ENCODE measurements at regions not wholly inside any gene's neighbourhood (a gene's known extent, or its start where the extent isn't known, plus 50 kb on each side); places are given as distances from the start of the nearest gene placed in this dataset.

DNA sequence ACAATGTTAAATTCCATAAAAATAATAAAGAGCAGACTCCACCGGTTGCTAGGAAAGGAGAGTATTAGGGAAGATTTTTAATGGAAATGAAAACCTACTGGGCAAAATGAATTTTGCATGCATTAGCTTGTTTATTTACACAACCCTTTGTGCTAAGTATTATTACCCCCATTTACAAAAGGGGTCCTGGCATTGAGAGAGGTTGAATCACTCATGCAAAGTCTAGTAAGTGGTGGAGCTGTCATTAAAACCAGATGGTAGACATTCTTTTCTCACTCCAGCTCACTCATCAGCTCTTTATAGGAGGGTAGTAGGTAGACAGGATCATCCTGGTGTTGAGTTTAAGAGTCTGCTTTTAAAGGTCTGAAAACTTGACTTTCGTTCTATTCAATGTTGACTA is 395.1 kb downstream of the PLK2 start:
- no peak overlapping the region for H3K27ac ChIP-seq (ENCODE audit: low read length)
- H3K9me3 ChIP-seq (ENCODE audit: control insufficient read depth in 1 of 2, low read length in 2 of 2), result no peaks in the 10 kb centered on the region
- H3K4me1 ChIP-seq (ENCODE audit: control insufficient read depth in 1 of 2, insufficient read depth in 2 of 2, low read length in 2 of 2), result no peaks in the 10 kb centered on the region
- H3K4me3 ChIP-seq (ENCODE audit: low read depth in 1 of 2, low read length in 2 of 2), result no peak overlapping the region
- no peaks in the 10 kb centered on the region for H3K36me3 ChIP-seq (ENCODE audit: control insufficient read depth in 1 of 2, insufficient read depth in 2 of 2, low read length in 2 of 2)
- no peaks in the 10 kb centered on the region for H3K27me3 ChIP-seq (ENCODE audit: low read depth, low read length)

DNA sequence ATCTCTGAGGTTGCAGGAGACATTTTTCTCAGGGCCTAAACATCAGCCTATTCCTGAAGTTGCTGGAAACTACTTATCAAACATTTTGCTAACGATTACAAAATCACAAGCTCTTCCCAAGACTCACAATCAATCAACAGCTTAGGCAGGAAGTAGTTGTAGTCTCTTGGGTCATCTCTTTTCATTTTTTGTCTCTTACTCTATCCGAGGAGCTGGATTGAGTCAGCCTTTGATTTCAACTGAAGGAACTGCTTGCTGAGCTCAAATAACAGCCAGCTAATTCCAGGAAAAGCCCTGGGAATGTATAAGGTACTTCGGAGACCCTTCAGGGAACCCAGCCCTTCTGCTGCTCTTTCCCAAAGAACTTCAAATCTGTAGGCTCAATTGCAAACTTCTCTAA is 398.9 kb downstream of the PLK2 start:
- H3K27me3 ChIP-seq (ENCODE audit: low read depth, low read length), result no peaks in the 10 kb centered on the region
- H3K4me1 ChIP-seq (ENCODE audit: control insufficient read depth in 1 of 2, insufficient read depth in 2 of 2, low read length in 2 of 2), result no peaks in the 10 kb centered on the region
- H3K4me3 ChIP-seq (ENCODE audit: low read depth in 1 of 2, low read length in 2 of 2), result no peak overlapping the region
- no peaks in the 10 kb centered on the region for H3K9me3 ChIP-seq (ENCODE audit: control insufficient read depth in 1 of 2, low read length in 2 of 2)
- H3K27ac ChIP-seq (ENCODE audit: low read length), result no peak overlapping the region
- no peaks in the 10 kb centered on the region for H3K36me3 ChIP-seq (ENCODE audit: control insufficient read depth in 1 of 2, insufficient read depth in 2 of 2, low read length in 2 of 2)

DNA sequence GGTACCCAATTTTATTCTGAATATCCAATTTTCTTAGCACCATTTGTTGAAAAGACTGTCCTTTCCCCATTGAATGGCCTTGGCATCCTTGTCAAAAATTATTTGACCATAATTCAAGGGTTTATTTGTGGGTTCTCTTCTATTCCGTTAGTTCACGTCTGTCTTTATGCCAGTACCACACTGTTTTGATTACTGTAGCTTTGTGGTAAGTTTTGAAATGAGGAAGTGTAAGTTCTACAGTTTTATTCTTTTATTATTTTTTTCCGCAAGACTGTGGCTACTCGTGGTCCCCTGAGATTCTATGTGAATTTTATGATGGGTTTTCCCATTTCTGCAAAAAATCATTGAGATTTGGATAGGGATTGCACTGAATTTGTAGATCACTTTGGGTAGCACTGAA is 402.6 kb downstream of the PLK2 start:
- Histone ChIP-seq H3K4me3 (ENCODE audit: low read depth in 1 of 2, low read length in 2 of 2) (no peak overlapping the region), H3K27ac (ENCODE audit: low read length) (no peak overlapping the region), H3K36me3 (ENCODE audit: control insufficient read depth in 1 of 2, insufficient read depth in 2 of 2, low read length in 2 of 2) (no peaks in the 10 kb centered on the region), H3K4me1 (ENCODE audit: control insufficient read depth in 1 of 2, insufficient read depth in 2 of 2, low read length in 2 of 2) (no peaks in the 10 kb centered on the region), H3K27me3 (ENCODE audit: low read depth, low read length) (no peaks in the 10 kb centered on the region), H3K9me3 (ENCODE audit: control insufficient read depth in 1 of 2, low read length in 2 of 2) (no peaks in the 10 kb centered on the region)

DNA sequence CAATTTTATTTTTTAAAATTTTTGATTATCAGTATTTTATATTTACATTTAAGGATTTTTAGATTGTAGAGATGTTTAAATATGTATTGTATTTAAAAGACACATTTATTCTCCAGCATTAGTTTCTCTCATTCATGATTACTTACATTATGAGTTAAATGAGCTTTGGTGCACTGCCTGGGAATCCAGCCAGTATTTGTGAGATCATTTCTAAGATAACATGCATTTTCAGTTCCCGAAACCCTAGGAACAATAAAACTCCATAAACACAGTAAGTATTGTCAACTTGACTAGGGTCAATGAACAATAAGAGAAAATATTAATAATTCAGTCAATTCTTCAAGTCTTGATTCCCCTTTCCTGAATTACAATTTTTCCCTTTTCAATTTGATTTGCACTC is 403.3 kb downstream of the PLK2 start:
- no peak overlapping the region for H3K27ac ChIP-seq (ENCODE audit: low read length)

DNA sequence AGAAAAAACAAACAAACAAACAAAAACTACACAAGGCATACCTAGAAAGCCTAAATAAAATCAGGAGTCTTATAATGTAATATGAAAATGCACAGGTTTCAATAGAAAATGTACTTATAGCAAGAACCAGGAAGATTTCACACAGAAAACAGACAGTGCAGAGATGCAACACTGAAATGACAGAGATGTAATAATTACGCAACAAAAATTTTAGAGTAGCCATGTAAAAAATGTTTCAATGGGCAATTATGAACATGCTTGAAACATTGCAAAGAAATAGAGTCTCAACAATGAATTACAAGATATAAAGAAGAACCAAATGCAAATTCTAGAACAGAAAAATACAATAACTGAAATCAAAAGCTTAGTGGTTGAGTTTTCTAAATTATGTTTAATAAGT is 405.9 kb downstream of the PLK2 start:
- no peaks in the 10 kb centered on the region for H3K4me1 ChIP-seq (ENCODE audit: control insufficient read depth in 1 of 2, insufficient read depth in 2 of 2, low read length in 2 of 2)
- H3K4me3 ChIP-seq (ENCODE audit: low read depth in 1 of 2, low read length in 2 of 2), result no peak overlapping the region
- H3K27ac ChIP-seq (ENCODE audit: low read length), result no peak overlapping the region
- H3K36me3 ChIP-seq (ENCODE audit: control insufficient read depth in 1 of 2, insufficient read depth in 2 of 2, low read length in 2 of 2), result no peaks in the 10 kb centered on the region
- no peaks in the 10 kb centered on the region for H3K27me3 ChIP-seq (ENCODE audit: low read depth, low read length)
- no peaks in the 10 kb centered on the region for H3K9me3 ChIP-seq (ENCODE audit: control insufficient read depth in 1 of 2, low read length in 2 of 2)

More for the DNA sequence above, 403.3 kb downstream of the PLK2 start:
- Histone ChIP-seq H3K36me3 (ENCODE audit: control insufficient read depth in 1 of 2, insufficient read depth in 2 of 2, low read length in 2 of 2) (no peaks in the 10 kb centered on the region), H3K9me3 (ENCODE audit: control insufficient read depth in 1 of 2, low read length in 2 of 2) (no peaks in the 10 kb centered on the region), H3K27me3 (ENCODE audit: low read depth, low read length) (no peaks in the 10 kb centered on the region), H3K4me3 (ENCODE audit: low read depth in 1 of 2, low read length in 2 of 2) (no peak overlapping the region), H3K4me1 (ENCODE audit: control insufficient read depth in 1 of 2, insufficient read depth in 2 of 2, low read length in 2 of 2) (no peaks in the 10 kb centered on the region)

DNA sequence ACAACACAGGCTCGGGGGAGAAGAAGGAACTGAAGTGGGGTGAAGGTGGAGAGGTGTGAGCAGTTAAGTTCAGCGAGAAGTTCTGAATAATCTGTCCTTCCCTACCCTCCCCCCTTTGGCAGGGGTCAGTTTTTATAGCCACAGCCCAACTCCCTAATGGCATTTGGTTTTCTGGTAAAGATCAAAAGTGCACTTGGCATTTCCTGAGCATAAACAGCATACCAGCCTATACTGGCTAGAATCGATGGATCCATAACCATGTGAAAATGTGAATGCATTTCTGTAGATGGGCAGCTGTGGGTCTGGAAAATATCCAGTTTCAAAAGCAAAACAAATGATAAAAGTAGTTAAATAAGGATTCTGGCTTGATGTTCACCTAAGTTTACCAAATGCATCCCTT is 410.9 kb downstream of the PLK2 start:
- no peaks in the 10 kb centered on the region for H3K9me3 ChIP-seq (ENCODE audit: control insufficient read depth in 1 of 2, low read length in 2 of 2)
- no peak overlapping the region for H3K27ac ChIP-seq (ENCODE audit: low read length)
- H3K36me3 ChIP-seq (ENCODE audit: control insufficient read depth in 1 of 2, insufficient read depth in 2 of 2, low read length in 2 of 2), result no peaks in the 10 kb centered on the region
- H3K4me1 ChIP-seq (ENCODE audit: control insufficient read depth in 1 of 2, insufficient read depth in 2 of 2, low read length in 2 of 2), result no peaks in the 10 kb centered on the region
- H3K27me3 ChIP-seq (ENCODE audit: low read depth, low read length), result no peaks in the 10 kb centered on the region
- H3K4me3 ChIP-seq (ENCODE audit: low read depth in 1 of 2, low read length in 2 of 2), result no peak overlapping the region

DNA sequence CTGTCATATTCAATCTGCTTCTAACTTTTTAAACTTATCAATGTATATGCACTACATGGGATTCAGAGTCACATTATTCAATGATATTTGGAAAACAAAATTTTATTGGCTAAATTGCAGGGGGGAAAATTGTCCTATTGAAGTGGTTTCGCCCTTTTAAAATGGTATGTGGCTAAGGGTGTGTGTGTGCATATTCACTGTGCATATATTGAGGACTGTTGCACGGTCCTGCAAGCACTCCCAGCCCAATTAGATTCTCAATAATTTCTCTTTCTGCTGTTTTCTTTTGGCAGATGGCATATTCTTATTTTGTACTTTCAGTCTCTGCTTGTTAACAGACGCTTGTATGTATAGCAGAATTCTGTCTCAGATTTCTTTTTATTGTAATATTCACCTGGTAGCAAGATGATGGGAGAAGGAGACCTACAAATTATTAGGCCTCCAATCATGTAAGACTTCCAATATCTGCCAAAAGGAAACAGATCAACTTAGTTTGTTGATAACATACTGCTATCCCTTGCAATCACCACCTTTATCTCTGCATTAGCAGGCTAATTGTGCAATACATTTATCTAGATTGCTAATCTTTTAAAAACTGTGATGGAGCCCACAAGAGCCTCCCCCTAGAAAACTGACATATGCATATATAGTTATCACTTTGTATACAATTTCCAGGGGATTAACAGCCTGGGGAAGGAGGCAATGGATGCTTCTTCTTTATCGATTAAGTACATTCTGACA is 411.5 kb downstream of the PLK2 start:
- no peak overlapping the region for H3K27ac ChIP-seq (ENCODE audit: low read length)

DNA sequence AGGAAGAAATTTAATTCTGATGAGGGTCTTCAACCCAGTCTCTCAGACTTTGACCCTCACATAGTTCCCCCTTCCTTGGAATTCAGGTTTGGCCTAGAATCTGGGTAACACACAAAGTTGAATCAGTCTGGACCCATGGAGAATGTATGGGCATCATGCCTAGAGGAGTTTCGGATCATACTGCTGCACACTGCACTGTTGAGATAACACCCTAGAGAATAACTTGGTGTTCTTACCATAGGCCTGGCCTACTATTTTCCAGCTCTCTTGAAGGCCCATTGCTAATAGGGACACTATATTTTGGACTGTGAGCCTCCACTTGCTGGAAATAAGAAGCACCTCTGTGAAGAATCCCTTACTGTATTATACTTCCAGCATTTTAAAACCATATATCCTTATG is 413.5 kb downstream of the PLK2 start:
- H3K9me3 ChIP-seq (ENCODE audit: control insufficient read depth in 1 of 2, low read length in 2 of 2), result no peaks in the 10 kb centered on the region
- no peaks in the 10 kb centered on the region for H3K27me3 ChIP-seq (ENCODE audit: low read depth, low read length)
- no peak overlapping the region for H3K4me3 ChIP-seq (ENCODE audit: low read depth in 1 of 2, low read length in 2 of 2)
- no peak overlapping the region for H3K27ac ChIP-seq (ENCODE audit: low read length)
- H3K4me1 ChIP-seq (ENCODE audit: control insufficient read depth in 1 of 2, insufficient read depth in 2 of 2, low read length in 2 of 2), result no peaks in the 10 kb centered on the region
- H3K36me3 ChIP-seq (ENCODE audit: control insufficient read depth in 1 of 2, insufficient read depth in 2 of 2, low read length in 2 of 2), result no peaks in the 10 kb centered on the region

More for the DNA sequence above, 411.5 kb downstream of the PLK2 start:
- Histone ChIP-seq H3K9me3 (ENCODE audit: control insufficient read depth in 1 of 2, low read length in 2 of 2) (no peaks in the 10 kb centered on the region), H3K4me1 (ENCODE audit: control insufficient read depth in 1 of 2, insufficient read depth in 2 of 2, low read length in 2 of 2) (no peaks in the 10 kb centered on the region), H3K27me3 (ENCODE audit: low read depth, low read length) (no peaks in the 10 kb centered on the region), H3K36me3 (ENCODE audit: control insufficient read depth in 1 of 2, insufficient read depth in 2 of 2, low read length in 2 of 2) (no peaks in the 10 kb centered on the region), H3K4me3 (ENCODE audit: low read depth in 1 of 2, low read length in 2 of 2) (no peak overlapping the region)

DNA sequence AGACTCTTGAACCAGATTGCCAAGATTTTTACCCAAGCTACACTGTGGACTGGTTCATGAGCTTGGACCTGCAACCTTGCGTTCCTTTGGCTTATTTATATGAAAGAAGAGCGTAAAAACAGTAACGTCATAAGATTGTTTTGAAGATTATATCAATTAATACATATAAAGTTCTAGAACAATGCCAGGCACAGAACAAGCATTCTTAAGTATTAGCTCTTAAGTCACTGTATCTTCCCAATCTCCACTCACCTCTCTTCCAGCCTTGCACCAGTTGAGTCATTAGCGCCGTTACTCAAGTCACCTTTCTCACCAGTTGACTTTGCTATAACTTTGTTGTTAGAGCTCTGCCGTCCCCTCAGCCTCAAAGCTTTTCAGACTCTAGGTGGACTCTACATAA is 415.7 kb downstream of the PLK2 start:
- Histone ChIP-seq H3K36me3 (ENCODE audit: control insufficient read depth in 1 of 2, insufficient read depth in 2 of 2, low read length in 2 of 2) (no peaks in the 10 kb centered on the region), H3K27ac (ENCODE audit: low read length) (no peak overlapping the region), H3K27me3 (ENCODE audit: low read depth, low read length) (no peaks in the 10 kb centered on the region), H3K4me3 (ENCODE audit: low read depth in 1 of 2, low read length in 2 of 2) (no peak overlapping the region), H3K4me1 (ENCODE audit: control insufficient read depth in 1 of 2, insufficient read depth in 2 of 2, low read length in 2 of 2) (no peaks in the 10 kb centered on the region), H3K9me3 (ENCODE audit: control insufficient read depth in 1 of 2, low read length in 2 of 2) (no peaks in the 10 kb centered on the region)

DNA sequence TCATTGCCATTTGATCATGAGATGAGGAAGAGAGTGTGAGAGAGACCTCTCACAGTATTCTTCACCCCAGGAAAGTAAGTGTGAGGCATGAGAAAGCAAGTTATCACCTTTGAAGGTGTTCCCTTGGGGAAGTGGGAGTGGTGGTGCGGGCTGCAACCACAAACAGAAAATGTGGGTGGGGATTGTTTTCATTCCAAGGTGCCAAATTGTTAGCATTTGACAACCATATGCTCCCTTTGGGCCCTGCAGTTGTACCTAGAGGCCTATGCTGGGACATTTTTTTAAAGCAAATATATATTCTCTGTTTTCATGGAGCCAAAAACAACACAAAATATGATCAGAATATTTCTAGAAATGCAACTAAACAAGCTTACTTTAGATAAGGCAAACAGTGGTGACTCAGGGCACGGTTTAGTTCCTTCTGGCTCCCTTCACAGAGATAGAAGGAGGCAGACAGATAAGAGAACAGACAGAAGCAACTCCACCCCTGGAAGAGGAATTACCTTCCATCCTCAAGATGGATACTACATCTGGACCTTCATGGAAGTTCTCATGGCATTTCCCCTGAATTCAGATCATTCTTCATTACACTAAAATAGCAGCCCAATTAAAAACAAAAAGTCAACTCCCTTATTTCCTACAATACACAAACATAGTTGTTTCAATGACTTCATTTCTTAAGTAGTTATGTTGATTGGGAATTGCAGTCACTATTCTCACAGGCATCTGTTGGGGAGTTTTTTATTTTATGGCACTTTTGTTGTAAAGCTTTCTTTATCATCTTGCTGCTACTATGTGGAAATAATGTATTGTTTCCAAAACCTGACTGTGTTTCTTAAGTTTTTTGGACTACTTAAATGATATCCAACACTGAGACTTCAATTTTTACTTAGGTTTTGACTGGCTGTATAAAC is 416.6 kb downstream of the PLK2 start:
- no peaks in the 10 kb centered on the region for H3K36me3 ChIP-seq (ENCODE audit: control insufficient read depth in 1 of 2, insufficient read depth in 2 of 2, low read length in 2 of 2)
- H3K27ac ChIP-seq (ENCODE audit: low read length), result no peak overlapping the region
- H3K4me3 ChIP-seq (ENCODE audit: low read depth in 1 of 2, low read length in 2 of 2), result no peak overlapping the region
- no peaks in the 10 kb centered on the region for H3K27me3 ChIP-seq (ENCODE audit: low read depth, low read length)
- H3K4me1 ChIP-seq (ENCODE audit: control insufficient read depth in 1 of 2, insufficient read depth in 2 of 2, low read length in 2 of 2), result no peaks in the 10 kb centered on the region
- H3K9me3 ChIP-seq (ENCODE audit: control insufficient read depth in 1 of 2, low read length in 2 of 2), result no peaks in the 10 kb centered on the region

DNA sequence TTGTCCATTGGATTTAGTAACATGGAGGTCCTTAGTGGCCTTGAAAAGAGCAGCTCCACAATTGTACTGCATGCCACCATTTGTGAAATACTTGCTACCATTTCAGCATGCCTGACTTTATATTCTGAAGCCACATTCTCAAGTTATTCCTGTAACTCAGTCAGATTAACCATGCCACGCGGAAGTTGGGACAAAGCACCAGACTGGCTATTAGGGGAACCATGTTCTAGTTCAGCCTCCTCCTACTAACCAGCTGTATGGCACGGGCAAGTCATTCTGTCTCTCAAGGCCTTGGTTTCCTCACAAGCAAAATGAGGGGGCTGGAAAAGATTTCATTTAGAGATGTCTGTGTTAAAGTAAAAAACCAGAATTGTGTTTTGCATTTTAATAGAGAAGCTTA is 418.0 kb downstream of the PLK2 start:
- H3K9me3 ChIP-seq (ENCODE audit: control insufficient read depth in 1 of 2, low read length in 2 of 2), result no peaks in the 10 kb centered on the region
- no peaks in the 10 kb centered on the region for H3K27me3 ChIP-seq (ENCODE audit: low read depth, low read length)
- no peak overlapping the region for H3K4me3 ChIP-seq (ENCODE audit: low read depth in 1 of 2, low read length in 2 of 2)
- H3K27ac ChIP-seq (ENCODE audit: low read length), result no peak overlapping the region
- no peaks in the 10 kb centered on the region for H3K4me1 ChIP-seq (ENCODE audit: control insufficient read depth in 1 of 2, insufficient read depth in 2 of 2, low read length in 2 of 2)
- no peaks in the 10 kb centered on the region for H3K36me3 ChIP-seq (ENCODE audit: control insufficient read depth in 1 of 2, insufficient read depth in 2 of 2, low read length in 2 of 2)
